ENCODE measurements at regions not wholly inside any gene's neighbourhood (a gene's known extent, or its start where the extent isn't known, plus 50 kb on each side); places are given as distances from the start of the nearest gene placed in this dataset.

- Histone ChIP-seq H3K4me3 (ENCODE audit: insufficient read depth, low read depth, low read length) (no peak overlapping the region), H3K36me3 (replicated peaks; ENCODE audit: control insufficient read depth, insufficient read depth, low read length) (no peaks in the 10 kb centered on the region)
Measured at GRCh38 chr18:7329016-7329415, 98.1 kb downstream of the LRRC30 start.

DNA sequence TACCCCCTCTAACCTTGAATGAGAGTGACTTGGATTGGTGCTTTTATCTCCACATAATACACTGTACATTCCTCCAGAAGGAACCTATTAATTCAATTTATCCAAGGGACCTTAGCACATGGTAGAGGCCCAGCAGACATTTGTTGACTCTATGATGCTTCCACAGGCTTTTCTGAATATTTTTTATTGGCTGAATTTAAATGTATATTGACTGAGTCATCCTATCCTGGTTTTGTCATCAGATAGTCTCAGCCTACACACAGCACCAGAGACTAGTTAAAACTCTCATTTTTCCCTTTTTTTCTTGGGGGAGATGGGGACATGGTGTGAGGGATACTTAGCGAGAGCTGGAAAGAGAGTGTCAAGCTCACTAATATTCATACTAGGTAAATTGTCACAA is 101.6 kb downstream of the LRRC30 start:
- DNase-seq, result no peak
- H3K4me3 ChIP-seq (ENCODE audit: insufficient read depth, low read depth, low read length), result no peak overlapping the region
- H3K36me3 ChIP-seq (replicated peaks; ENCODE audit: control insufficient read depth, insufficient read depth, low read length), result no peaks in the 10 kb centered on the region

More at GRCh38 chr18:7329016-7329415, 98.1 kb downstream of the LRRC30 start:
- no peak for DNase-seq
- H3K27me3 ChIP-seq (ENCODE audit: control insufficient read depth, insufficient read depth, low read length), result no peaks in the 10 kb centered on the region

GRCh38 chr18:7333025-7333562 is 102.2 kb downstream of the LRRC30 start:
- Histone ChIP-seq H3K27me3 (ENCODE audit: control insufficient read depth, insufficient read depth, low read length) (no peaks in the 10 kb centered on the region), H3K4me3 (ENCODE audit: insufficient read depth, low read depth, low read length) (no peak overlapping the region), H3K36me3 (replicated peaks; ENCODE audit: control insufficient read depth, insufficient read depth, low read length) (no peaks in the 10 kb centered on the region)
- DNase-seq, result no peak

More for the DNA sequence above, 101.6 kb downstream of the LRRC30 start:
- H3K27me3 ChIP-seq (ENCODE audit: control insufficient read depth, insufficient read depth, low read length), result no peaks in the 10 kb centered on the region

GRCh38 chr18:7334973-7335568 is 104.2 kb downstream of the LRRC30 start:
- Histone ChIP-seq H3K36me3 (replicated peaks; ENCODE audit: control insufficient read depth, insufficient read depth, low read length) (no peaks in the 10 kb centered on the region), H3K4me3 (ENCODE audit: insufficient read depth, low read depth, low read length) (no peak overlapping the region), H3K27me3 (ENCODE audit: control insufficient read depth, insufficient read depth, low read length) (no peaks in the 10 kb centered on the region)
- no peak for DNase-seq

GRCh38 chr18:7336623-7337022 is 105.7 kb downstream of the LRRC30 start:
- no peak for DNase-seq
- Histone ChIP-seq H3K36me3 (replicated peaks; ENCODE audit: control insufficient read depth, insufficient read depth, low read length) (no peaks in the 10 kb centered on the region), H3K27me3 (ENCODE audit: control insufficient read depth, insufficient read depth, low read length) (no peaks in the 10 kb centered on the region), H3K4me3 (ENCODE audit: insufficient read depth, low read depth, low read length) (no peak overlapping the region)

- DNase-seq, result no peak
- H3K27me3 ChIP-seq (ENCODE audit: control insufficient read depth, insufficient read depth, low read length), result no peaks in the 10 kb centered on the region
Measured at GRCh38 chr18:7338846-7339245, 108.0 kb downstream of the LRRC30 start.

DNA sequence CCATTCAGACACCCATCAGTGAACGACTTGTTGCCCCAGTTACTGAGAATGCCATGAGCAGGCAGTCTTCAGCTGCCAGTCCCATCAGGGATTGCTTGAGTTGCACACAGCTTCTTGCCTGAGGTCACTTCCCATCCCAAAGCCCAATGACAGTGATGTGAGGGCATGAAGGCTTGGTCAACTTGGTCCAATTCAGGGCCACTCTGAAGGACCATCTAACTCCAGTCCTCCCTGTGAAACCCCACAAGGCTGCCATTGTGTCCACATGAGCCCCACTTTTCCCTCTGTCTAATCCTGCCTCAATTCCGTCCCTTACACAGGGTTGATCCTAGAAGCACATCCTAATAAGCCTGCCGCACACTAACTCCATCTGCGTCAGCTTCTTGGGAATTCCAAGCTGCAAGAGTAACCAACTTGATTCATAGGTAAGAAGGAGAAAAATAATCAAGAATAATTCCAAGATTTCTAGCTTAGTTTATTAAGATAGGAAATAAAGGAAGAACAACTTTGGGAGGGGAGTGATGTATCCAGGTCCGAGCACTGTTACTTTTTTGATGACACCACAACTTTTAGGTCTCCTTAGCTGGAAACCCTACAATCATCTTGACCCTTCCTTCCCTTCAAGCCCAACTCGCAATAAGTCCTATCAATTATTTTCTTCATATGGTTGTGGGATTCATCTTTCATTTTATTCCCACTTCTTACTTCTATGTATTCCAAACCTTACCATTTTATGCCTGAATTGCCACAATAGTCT is 110.9 kb downstream of the LRRC30 start:
- no peaks in the 10 kb centered on the region for H3K27me3 ChIP-seq (ENCODE audit: control insufficient read depth, insufficient read depth, low read length)
- no peaks in the 10 kb centered on the region for H3K36me3 ChIP-seq (replicated peaks; ENCODE audit: control insufficient read depth, insufficient read depth, low read length)
- no peak for DNase-seq
- H3K4me3 ChIP-seq (ENCODE audit: insufficient read depth, low read depth, low read length), result no peak overlapping the region

More at GRCh38 chr18:7338846-7339245, 108.0 kb downstream of the LRRC30 start:
- Histone ChIP-seq H3K36me3 (replicated peaks; ENCODE audit: control insufficient read depth, insufficient read depth, low read length) (no peaks in the 10 kb centered on the region), H3K4me3 (ENCODE audit: insufficient read depth, low read depth, low read length) (no peak overlapping the region)

- no peaks in the 10 kb centered on the region for H3K27me3 ChIP-seq (ENCODE audit: control insufficient read depth, insufficient read depth, low read length)
- H3K36me3 ChIP-seq (replicated peaks; ENCODE audit: control insufficient read depth, insufficient read depth, low read length), result no peaks in the 10 kb centered on the region
- no peak for DNase-seq
- H3K4me3 ChIP-seq (ENCODE audit: insufficient read depth, low read depth, low read length), result no peak overlapping the region
Measured at GRCh38 chr18:7349181-7349837, 118.4 kb downstream of the LRRC30 start.

DNA sequence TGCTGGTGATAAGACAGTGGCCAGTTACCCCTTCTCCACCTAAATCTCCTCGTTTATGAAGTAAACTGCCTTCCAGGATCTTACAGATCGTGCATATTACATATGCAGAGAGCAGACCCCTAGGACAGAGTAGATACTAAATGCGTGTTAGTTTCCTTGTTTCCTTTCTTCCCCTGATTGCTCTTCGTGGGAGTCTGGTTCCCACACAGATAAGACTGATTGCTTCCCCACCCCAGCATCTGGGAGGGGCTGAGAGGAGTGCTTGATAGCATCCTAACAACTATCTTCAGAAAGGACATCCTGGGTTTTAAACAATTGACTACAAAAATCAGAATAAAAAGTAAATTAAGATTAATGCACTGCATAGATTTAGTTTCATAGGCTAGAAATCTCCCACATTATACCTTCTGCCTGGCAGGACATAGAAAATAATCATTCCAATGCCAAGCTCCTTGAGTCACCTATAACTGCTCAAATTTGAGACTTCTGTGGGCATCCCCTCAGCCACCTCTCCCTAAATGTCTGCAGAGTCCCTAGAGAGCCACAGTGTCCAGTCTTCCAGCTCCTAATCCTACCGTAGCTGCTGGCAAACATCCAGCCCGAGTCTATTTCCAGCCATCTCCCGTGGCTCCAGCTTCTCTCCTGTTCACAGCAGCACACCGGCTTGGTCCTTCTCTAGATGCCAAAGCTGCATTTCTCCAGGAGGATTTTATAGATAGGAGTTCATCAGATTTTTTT is 128.3 kb downstream of the LRRC30 start:
- DNase-seq, result no peak

DNA sequence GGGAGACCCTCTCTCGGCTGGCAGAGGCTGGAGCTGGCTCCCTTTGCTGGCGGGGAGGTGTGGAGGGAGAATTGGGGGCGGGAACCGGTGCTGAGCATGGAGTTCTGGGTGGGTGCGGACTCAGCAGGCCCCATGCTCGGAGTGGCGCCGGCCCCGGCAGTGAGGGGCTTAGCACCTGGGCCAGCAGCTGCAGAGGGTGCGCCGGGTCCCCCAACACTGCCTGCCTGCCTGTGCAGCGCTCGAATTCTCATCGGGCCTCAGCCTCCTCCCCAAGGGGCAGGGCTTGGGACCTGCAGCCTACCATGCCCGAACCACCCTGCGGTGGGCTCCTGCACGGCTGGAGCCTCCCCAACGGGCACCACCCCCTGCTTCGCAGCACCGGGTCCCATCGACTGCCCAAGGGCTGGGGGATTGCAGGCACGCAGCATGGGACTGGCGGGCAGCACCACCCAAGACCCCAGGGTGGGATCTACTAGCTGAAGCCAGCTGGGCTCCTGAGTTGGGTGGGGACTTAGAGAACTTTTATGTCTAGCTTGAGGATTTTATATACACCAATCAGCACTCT is 129.8 kb downstream of the LRRC30 start:
- H3K36me3 ChIP-seq (replicated peaks; ENCODE audit: control insufficient read depth, insufficient read depth, low read length), result no peaks in the 10 kb centered on the region
- H3K27me3 ChIP-seq (ENCODE audit: control insufficient read depth, insufficient read depth, low read length), result no peaks in the 10 kb centered on the region
- DNase-seq, result no peak
- H3K4me3 ChIP-seq (ENCODE audit: insufficient read depth, low read depth, low read length), result no peak overlapping the region

More for the DNA sequence above, 128.3 kb downstream of the LRRC30 start:
- H3K36me3 ChIP-seq (replicated peaks; ENCODE audit: control insufficient read depth, insufficient read depth, low read length), result no peaks in the 10 kb centered on the region
- no peak overlapping the region for H3K4me3 ChIP-seq (ENCODE audit: insufficient read depth, low read depth, low read length)
- no peaks in the 10 kb centered on the region for H3K27me3 ChIP-seq (ENCODE audit: control insufficient read depth, insufficient read depth, low read length)

DNA sequence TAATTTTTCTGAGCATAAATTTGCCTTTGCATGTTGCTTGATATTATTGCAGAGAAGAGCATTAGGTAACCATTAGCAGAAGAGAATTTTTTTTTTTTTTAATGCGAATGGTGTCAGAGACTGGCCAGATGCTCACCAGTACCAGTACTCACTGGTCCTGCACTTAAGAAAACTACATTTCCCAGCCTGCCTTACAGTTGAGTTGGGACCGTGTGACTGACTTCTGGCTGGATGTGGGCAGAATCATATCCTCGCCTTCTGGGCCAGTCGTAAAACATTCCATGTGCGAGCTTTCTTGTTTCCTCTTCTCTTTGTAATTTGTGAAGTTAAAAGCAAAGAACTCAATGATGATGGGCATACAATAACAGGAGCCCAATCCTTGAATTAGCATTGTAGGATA is 132.4 kb downstream of the LRRC30 start:
- Histone ChIP-seq H3K36me3 (replicated peaks; ENCODE audit: control insufficient read depth, insufficient read depth, low read length) (no peaks in the 10 kb centered on the region), H3K4me3 (ENCODE audit: insufficient read depth, low read depth, low read length) (no peak overlapping the region), H3K27me3 (ENCODE audit: control insufficient read depth, insufficient read depth, low read length) (no peaks in the 10 kb centered on the region)
- no peak for DNase-seq

DNA sequence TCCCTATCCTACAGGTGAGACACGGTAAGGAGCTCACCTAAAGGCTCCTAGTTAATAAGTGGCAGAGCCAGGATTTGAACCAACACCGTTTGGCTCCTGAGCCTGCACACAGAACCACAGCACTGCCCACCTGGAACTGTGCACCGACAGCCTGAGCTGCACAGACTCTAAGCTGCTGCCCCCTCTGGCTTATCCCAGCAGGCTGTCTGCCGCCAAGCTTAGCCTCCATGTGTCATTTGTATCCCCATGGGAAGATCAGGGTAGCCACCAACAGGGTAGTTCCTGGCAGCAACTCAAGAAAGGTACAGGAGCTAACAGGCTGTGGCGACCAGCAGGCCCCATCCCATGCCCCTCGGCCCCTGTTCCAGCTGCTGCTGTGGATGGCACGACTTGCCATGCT is 135.7 kb downstream of the LRRC30 start:
- DNase-seq, result no peak
- H3K36me3 ChIP-seq (replicated peaks; ENCODE audit: control insufficient read depth, insufficient read depth, low read length), result no peaks in the 10 kb centered on the region
- no peak overlapping the region for H3K4me3 ChIP-seq (ENCODE audit: insufficient read depth, low read depth, low read length)
- H3K27me3 ChIP-seq (ENCODE audit: control insufficient read depth, insufficient read depth, low read length), result no peaks in the 10 kb centered on the region

GRCh38 chr18:7367336-7367735 is 136.4 kb downstream of the LRRC30 start:
- H3K4me3 ChIP-seq (ENCODE audit: insufficient read depth, low read depth, low read length), result no peak overlapping the region
- DNase-seq, result peak; percentile 49

DNA sequence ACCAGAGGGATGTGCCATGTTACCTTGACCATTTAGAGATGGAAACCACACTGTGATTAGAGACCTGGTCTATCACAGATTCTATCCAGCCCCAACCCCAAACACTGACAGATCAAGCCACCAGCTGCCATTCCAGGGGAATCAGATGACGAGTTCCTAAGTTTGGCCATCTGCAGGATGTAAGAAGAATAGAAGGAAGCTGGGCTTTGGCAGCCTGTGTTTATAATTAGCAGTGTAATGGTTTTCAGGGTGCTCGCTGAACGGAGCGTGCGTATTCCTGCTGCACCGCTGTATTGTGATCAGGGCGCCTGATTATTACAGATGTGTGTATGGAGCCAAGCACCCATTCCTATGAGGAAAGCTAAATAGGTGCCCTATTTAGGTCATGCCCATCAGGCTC is 138.1 kb downstream of the LRRC30 start:
- H3K36me3 ChIP-seq (replicated peaks; ENCODE audit: control insufficient read depth, insufficient read depth, low read length), result no peaks in the 10 kb centered on the region
- DNase-seq, result no peak

More at GRCh38 chr18:7367336-7367735, 136.4 kb downstream of the LRRC30 start:
- H3K27me3 ChIP-seq (ENCODE audit: control insufficient read depth, insufficient read depth, low read length), result no peaks in the 10 kb centered on the region
- no peaks in the 10 kb centered on the region for H3K36me3 ChIP-seq (replicated peaks; ENCODE audit: control insufficient read depth, insufficient read depth, low read length)

More for the DNA sequence above, 138.1 kb downstream of the LRRC30 start:
- H3K4me3 ChIP-seq (ENCODE audit: insufficient read depth, low read depth, low read length), result no peak overlapping the region
- H3K27me3 ChIP-seq (ENCODE audit: control insufficient read depth, insufficient read depth, low read length), result no peaks in the 10 kb centered on the region
